ENCODE measurements at regions not wholly inside any gene's neighbourhood (a gene's known extent, or its start where the extent isn't known, plus 50 kb on each side); places are given as distances from the start of the nearest gene placed in this dataset.

DNA sequence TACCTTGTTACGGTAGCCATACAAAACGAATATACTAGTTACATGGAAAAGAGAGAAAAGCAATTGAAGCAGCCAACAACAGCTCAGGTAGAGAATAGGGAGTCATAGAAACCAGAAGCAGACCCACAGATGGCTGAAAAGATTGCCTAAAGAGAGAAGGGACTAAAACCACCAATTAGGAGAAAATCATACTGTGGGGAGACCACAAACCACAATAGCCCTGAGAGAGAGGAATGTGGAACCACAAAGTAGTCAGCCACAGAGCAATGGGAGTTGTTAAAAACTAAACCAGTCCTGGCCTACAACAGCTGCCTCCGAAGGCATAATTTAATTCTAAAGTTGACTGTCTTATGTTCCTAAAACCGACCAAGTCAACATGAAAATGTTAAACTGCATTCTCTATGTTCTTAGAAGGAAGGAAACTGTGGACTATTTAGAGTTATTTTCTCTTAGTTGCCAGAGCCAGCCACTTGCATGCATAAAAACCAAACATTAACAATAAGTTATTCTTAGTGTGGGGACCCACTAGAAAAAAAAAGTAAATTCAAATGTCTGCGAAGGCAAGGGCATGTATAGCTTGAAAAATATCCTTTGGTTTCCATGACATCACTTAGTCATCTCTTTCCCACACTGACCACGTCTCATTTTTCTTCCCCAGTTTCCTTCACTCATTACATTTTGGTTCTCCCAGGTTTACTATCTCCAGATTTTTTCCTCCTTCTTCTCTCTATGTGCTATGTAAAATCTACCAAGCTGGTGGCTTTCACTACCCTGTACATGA, 398.1 kb downstream of the NOVA1 start:
- peak in 1 of 2 experiments; percentile 22 for DNase-seq

DNA sequence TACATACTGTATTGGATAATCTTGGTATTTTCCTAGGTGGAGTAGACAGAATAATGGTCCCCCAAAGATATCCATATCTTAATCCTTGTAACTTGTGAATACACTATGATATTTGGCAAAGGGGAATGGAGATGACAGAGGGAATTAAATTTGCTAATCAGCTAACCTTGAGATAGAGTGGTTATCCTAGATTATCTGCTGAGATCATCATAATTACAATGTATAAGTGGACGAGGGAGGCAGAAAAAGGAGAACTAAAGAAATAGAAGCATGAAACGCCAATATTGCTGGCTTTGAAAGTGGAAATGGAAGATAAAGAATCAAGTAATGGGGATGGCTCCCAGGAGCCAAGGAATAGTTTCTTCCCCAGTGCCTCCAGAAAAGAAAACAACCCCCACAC, 398.7 kb downstream of the NOVA1 start:
- no peak for DNase-seq

DNA sequence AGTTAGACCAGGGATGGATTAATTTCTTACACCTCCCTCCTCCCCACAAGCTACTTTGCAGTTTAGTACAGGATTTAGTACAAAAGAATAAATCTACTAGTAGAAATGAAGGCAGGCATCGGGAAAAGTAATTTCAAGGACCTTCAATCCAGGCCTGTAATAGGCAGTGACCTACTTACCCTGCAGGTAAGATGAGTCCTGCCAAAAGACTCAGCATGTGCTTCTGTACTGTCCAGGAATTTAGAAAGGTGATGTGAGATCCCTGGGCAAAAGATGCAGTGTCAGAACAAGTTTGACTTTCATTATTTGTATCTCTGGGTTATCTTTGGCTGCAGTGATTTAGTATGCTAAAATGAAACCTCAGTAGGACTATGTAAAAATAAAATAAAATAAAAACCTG, 403.0 kb downstream of the NOVA1 start:
- no peak for DNase-seq

DNA sequence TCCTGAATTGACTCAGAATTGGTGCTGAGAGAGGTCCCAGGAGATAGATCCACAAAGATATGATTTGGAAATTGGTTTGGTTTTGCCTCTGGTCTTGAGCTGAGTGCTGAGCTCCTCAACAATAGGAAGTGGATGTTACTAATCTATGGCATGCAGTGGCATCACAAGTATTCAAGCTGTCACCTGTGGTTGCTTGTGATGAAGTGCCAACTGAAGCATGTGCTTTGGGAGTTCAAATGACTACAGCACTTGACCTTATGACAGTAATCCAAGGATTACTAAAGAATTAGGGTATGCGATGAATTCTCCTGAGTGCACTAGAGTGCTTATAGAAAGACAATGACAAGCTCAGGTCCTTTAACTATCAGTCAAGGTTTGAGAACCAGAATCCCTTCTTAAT, 406.2 kb downstream of the NOVA1 start:
- no peak for DNase-seq

DNA sequence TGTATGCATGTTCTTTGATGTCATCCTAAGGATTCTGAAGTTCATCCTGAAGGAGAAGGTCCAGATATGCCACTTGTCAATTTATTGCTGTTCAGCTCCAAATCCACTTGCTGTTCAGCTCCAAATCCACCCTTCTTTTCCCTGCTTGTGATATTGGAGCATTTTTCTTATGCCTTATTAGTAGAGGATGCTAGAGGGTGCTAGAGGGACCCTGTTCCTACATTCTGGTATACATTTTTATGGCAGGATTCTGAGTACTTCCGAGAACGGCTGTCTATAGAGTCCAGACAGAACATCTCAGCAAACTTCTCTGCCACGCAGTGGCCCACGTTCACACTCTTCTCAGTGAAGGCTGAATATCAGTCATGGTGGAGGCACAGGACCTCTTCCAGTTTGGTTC, 406.7 kb downstream of the NOVA1 start:
- peak in 1 of 2 experiments; percentile 6 for DNase-seq

DNA sequence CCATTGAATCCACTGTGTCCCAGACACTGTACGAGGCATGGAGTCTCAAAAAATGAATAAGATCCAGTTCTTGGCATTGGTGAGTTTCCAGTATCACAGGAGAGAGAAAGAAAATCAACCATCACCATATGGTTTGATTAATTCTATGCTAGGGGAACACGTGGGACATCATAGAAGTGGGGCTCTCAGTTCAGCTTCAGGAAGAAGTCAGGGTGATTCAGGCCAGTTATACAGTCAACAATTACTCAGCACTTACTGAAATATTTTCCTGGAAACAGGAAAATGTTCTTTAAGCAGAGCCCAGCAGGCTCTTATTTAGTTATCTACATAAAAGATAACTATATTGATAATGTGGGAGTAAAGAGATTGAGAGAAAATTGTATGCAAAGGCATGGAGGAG, 407.2 kb downstream of the NOVA1 start:
- DNase-seq, result no peak

DNA sequence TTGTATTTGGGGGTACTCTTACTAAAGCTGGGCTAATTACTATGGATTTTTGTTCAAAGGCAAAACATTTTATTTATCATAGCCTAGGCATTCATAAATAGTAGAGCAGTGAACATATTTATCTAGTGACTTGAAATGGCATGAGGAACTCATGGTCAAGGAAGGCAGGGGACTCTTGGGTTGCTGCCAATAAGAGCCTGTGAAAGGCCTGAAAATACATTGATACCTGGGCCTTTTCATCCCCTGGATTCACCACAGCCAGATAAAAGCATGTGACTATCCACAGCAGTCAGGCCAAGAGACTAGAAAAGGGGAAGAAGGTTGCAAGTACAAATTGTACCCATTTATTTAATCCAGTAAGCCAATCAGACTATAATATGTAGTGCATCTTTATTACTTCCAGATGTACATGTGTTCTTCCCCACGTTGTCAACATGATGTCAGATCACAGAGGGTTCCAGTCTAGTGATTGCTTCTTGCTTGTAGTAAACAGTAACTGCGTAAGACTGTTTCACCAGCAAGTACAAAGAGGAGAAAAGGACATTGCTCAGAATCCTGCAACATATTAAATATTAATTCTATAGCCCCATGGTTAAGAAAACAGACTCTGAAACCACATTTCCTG, 409.7 kb downstream of the NOVA1 start:
- DNase-seq, result no peak

DNA sequence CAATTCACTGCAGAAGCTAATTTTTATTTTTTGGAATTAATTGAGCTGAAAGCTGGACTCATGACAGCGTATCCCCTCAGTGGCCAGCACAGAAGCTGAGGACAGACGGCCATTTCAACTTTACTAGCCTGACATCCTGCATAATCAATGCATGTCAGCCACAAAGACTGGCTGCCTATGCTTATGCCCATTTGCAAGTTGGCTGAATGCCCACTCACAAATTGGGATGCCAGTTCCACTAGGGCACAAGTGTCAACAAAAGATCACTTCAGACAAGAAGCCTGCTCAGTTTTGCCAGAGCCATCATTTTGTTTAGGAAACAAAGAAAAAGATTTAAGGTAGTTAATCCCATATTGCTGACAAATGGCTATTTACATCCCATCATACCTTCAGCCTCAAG, 417.6 kb downstream of the NOVA1 start:
- DNase-seq, result peak in 1 of 2 experiments; percentile 58

DNA sequence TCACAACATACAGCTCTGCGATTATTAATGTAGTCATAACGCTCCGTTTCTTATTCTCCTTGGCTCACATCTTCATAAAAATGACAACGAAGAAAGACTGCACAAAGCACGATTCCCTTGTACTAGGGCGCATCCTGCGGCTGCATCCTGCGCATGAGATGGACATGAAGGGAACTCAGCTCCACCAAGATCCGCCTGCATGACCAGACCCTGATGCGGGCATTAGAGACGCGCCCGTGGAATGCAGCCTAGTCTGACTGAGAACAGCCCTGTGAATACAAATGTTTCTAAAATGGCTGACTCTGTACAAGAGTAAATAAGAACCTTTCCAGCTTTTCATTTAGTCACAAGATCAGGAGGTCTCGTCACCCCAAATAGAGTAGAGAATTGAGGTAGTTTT, 422.2 kb downstream of the NOVA1 start:
- no peak for DNase-seq

DNA sequence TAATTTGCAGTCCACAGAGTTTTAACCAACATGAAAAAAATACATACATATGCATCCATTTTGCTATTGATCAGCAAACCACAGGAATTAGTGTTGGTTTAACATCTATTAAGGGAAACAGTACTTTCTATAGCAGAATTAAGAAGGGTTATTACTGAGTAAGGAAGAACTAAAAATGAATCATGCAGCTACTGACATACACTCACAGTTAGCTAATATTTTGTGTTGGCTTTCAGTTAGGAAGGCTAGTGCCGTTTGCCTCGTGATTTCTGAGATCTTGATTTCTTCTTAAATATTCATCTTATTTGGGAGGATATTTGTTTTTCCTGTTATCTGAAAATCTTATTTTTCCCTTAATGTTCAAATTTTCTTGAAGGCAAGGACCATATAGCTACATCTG, 423.4 kb downstream of the NOVA1 start:
- no peak for DNase-seq

DNA sequence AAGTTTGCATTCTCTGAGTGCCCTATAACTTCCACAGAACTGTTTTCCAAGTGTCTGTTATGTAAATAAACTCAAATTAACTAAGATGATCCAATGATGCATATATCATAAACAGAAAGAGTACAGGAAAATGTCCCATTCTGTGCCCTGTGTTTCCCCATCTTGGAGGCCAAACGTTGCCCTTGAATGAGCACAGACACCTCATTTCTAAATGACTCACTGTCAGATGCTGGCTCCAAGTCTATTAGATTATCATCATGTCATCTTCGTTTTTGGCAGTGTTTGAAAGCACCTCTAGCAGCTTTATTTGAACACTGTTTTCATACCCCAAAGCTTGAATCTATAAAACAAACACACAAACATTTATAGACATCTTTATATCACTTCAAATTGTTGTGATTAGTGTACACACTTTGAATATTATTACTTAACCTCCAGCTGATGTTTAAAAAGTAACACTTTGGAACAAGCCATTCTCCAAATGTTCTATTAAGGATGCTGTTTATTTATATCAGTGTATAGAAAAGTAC, 424.2 kb downstream of the NOVA1 start:
- DNase-seq, result peak in 1 of 2 experiments; percentile 34

DNA sequence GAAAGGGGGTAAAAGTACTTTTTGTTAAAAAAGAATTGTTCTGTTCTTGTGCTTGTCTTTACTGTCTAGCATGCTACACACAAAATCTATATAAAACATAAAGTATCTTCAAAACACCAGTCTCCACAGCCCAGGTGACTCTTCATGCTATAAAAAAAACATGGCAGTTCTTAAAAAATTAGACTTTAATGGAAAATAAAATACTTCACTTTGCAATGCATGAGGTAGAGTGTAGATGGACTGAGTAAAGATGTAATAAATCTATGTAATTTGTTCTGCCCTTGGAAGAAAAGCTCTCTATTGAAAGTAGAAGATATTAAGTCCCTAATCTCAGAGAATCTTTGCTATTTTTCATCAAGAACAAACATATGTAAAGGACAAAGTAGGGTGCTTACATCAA, 425.4 kb downstream of the NOVA1 start:
- no peak for DNase-seq

DNA sequence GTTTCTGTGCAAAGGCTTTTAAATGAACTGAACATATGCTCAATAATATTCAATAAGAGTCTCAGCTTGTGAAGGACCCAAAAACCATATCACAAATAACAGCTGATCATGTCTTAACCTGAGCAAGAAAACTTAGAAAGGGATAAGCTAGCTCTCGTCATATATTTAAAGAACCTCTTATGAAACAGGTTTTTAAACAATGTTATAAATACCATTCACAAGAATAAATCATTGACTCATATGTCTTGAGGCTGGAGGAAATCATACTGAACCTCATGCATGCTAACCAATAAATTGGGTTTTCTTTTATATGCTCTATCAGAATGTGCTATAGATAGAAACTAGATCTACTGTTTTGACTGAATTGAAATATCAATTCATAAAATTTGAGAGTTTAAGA, 426.9 kb downstream of the NOVA1 start:
- DNase-seq, result no peak

DNA sequence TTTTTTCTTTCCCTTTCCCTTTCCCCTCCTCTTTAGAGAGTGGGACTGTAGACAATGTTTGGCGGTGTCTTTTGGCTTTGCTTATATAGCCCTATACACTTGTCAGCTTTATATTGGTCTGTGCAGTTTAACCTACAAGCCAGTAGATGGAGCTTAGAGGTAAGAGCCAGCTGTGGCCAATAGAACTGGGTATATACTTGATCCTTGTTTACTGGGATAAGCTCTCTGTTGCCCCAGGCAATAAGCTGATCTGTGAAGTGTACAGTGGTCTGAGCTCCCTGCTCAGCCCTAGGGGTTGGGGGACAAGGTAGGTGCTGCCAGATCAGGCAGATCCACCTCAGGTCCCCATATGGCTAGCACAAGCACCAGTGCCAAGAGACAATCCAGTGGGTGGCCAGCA, 434.1 kb downstream of the NOVA1 start:
- DNase-seq, result peak; percentile 24 to 73

DNA sequence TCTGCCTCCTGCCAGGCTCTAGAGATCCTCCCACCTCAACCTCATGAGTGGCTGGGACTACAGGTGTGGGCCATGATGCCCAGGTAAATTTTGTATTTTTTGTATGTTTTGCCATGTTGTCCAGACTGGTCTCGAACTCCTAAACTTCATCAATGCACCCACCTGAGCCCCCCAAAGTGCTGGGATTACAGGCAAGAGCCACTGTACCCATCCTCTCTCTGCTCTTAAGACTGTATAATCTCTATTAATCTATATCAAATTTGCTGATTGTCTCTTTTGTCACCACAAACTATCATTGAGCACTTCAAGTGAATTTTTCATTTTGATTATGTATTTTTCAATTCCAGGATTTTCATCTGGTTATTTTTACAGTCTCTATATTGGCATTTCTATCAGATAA, 440.3 kb downstream of the NOVA1 start:
- DNase-seq, result no peak

DNA sequence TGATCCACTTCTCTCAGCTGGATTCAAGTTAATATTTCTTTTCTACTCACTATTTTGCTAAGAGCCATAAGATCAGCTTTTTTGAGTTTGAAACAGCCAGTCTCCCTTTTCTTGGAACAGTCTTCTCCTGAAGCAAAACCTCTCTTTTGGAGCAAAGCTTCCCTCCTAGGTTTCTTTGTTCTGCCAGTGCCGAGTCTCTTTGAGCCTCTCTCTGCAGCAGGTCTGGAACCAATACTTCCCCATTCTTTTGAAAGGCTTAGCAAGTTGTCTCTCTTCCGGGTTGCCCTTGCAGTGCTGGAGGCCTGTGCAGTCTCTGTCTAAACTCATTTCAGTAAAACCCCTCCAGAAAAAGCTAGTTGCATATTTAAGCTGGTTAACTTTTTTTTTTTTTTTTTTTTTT, 454.8 kb downstream of the NOVA1 start:
- DNase-seq, result no peak

DNA sequence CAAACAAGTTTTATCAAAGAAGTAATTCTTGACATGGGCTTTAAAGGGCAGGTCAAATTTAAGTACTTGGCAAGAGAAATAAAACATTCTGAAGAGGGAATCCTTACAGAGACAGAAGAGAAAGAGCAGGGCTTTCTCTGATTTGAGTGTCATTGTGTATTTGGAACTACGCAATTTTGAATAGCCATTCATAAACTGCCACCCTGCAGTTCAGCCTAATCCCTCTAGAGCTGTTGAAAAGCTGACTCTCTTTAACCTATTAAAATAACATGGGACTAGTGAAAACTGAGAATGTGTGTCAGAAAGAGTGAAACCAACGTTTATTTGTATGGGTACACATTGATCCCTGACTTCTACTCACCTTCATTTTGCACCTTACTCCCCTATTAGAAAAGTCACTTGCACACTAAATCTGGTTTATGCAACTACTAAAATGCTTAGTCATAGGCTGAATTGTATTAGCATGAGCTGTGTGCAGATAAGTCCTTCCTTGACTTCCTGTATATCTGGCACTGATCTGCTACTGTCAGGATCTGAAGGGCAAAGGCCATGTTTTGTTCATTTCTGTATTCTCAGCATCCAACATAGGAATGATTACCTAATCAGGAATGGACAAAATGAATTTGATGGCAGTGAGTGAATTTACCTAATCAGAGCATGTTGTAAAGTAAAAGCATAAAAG, 458.9 kb downstream of the NOVA1 start:
- no peak for DNase-seq

DNA sequence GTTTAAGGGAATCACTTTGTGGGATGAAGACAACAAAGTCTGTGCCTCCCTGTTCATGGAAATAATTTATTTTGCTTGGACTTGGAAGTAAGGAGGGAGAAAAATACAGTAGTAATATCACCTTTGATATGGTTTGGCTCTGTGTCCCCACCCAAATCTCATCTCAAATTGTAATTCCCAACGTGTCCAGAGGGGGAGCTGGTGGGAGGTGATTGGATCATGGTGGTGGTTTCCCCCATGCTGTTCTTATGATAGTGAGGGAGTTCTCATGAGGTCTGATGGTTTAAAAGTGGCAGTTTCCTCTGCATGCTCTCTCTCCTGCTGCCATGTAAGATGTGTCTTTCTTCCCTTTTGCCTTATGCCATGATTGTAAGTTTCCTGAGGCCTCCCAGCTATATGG, 460.7 kb downstream of the NOVA1 start:
- no peak for DNase-seq

DNA sequence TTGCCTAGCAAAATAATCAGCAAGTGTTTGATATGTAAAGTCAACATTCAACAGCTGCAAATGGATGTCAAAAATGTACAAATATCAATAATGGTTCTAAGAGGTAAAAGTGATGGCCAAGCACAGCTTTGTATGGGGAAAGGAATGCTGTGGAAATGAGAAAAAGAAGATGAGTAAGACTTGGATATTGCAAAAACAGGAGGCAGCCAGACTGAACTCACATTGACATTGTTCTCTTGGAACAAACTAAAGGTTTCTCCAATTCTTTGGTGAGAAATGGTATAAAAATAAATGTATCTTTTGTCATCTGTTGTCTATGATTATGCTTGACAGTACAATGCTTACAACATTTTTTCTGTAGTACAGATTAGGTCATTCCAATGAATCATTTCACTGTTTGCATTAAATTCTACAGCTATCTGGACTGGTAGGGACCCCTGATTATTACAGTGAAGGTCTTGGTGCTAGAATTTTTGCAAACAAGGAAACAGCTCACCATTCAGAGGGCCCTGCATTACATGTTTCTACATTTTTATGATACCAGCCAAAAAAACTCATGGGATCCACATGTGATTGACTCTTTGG, 465.7 kb downstream of the NOVA1 start:
- no peak for DNase-seq

DNA sequence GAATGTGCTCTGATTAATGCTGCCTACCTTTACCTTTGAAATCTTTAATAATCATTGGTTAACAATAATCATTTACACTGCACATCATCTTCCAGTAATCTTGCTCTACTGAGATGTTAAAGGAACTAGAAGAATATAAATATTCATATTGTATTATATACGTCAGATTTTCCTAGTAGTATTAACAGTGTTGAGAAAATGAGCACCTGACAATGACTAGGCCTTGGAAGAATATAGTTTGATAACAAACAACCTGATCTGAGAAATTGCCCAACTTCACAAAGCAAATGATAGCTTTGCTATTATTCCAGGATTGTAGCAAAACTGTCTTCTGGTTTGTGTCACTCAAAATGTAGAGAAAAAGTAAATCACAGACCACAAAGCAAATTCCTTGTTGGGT, 467.1 kb downstream of the NOVA1 start:
- DNase-seq, result no peak

DNA sequence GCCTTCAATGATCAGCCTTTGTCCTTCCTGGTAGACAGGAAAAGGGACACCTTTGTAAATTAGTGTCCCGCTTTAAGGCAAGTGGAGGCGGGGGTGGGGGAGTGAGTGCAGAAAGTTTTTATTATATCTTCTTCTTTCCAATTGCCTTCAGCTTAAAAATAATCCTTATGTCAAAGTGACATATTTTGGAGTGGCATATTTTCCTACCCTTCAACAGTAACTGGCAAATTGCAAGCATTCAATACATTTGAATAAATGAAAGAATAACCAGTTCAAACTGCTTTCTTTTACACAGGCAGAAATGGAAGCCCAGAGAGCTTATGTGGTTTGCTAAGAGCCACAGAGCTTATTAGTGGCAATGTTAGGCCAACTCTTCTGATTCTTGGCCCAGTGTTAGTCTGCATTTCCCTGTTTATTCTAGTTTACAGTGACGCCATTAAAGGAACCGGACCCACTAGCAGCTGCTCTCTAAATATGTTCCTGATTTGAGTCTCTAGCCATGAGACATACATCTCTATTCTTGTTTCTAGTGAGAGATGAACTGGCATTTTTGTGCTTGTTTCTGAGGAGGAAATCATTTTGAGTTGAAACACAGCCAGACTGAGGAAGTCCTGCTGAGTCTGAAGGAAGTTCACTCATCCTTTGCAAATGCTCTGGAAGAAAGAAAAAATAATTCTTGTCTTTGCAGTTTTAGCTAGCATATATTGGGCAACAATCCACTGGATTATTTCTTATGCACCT, 468.7 kb downstream of the NOVA1 start:
- peak in 1 of 2 experiments; percentile 8 for DNase-seq

DNA sequence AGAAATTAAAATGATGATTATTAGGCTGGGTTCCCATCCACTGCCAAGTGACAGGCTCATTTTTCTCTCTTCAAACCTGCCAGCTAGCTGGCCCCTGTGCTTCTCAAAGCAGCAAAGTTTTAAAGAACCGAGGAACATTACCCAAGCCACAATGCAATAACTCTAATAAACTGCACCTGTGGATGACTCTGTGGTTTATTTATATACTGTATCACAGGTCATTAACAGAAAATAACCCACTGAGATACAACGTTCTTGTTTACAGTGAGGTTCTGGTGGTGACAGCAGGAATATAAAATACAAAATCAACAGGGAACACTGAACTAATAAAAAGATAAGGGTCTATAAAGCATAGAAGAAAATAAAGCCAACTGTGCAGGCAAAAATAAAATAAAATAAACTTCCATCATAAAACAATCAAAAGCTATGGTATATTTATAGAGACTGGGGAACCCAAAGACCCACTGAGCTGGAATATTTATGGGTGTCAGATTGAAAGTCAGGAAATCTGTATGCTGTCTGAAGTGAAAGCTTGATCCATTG, 472.9 kb downstream of the NOVA1 start:
- DNase-seq, result no peak

DNA sequence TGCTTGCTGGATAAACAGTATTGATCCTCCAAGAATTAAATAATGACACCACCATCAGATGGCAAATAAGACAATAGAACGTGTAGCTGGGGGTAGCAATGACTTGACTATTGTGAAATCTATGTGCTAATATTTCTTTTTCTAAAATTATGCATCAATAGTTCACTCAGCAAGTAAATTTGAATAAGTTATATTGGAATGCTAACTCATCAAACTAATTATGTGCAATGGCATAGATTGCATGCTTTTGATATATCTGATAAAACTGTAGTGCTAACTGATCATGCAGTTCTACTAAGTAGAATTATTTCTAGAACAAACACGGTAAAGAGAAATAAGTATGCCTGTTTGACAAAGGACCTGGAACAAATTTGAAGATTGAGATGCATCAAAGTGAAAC, 474.4 kb downstream of the NOVA1 start:
- DNase-seq, result no peak
